Fibroblast of villous mesenchyme (primary cell): ENCODE measurements at regions not wholly inside any gene's neighbourhood (a gene's known extent, or its start where the extent isn't known, plus 50 kb on each side); places are given as distances from the start of the nearest gene placed in this dataset.
A peak's percentile ranks its signal among the peaks of the same experiment; 100 is the strongest.

Source experiments
- DNase-seq: peaks from one replicate; pipeline ENCODE4 v3.0.0-alpha.2; 2010; ENCODE audit warnings: low read depth
- H3K4me3 ChIP-seq: 2 replicates; pipeline ENCODE4 v1.5.1; 2011; ENCODE audit warnings: low read depth, mild to moderate bottlenecking, low read length
- CTCF ChIP-seq: IDR thresholded peaks from 2 replicates; pipeline ENCODE4 v1.5.1; 2012; ENCODE audit warnings: low read depth, mild to moderate bottlenecking, low read length; ENCODE audit not compliant: insufficient read depth

DNA sequence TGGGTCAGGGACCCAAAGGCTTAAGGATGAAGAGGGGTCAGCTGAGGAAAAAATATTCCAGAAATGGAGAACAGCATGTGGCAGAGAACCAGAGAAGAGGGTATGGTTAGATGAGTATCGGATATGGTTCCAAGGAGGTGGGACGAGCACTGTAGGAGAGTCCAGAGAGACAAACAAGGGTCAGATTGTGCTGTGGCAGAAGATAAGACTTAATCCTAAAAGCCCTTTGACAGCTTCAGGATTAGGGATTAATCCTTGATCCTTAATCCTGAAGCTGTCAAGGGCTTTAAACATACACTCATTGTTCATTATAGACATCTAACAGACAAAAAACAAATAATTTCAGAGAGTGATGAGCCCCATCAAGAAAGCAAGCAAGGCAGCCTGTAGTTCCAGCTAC is 124.0 kb downstream of the SPTSSA start:
- no peak for TF ChIP-seq CTCF

DNA sequence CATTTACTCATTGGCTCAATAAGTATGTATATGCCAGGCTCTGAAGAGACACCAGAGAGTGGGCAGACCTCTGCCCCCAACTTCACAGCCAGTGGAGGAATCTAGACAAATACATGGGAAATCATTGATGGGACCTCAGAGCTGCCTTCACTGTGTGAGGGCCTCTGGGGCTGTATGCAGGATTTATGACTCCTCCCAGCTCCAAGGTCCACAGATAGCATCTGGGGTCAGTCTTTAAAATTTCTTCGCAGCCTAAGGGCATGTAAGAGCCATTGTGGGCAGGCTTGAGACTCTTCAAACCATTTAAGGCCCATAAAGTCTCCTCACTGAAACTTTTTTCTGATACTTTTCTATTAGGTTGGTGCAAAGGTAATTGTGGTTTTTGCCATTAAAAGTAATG is 125.5 kb downstream of the SPTSSA start:
- DNase-seq = no peak
- H3K4me3 ChIP-seq = no peak overlapping the region
- TF ChIP-seq CTCF = no peak

More for the DNA sequence above, 124.0 kb downstream of the SPTSSA start:
- no peak for DNase-seq
- no peak overlapping the region for H3K4me3 ChIP-seq

DNA sequence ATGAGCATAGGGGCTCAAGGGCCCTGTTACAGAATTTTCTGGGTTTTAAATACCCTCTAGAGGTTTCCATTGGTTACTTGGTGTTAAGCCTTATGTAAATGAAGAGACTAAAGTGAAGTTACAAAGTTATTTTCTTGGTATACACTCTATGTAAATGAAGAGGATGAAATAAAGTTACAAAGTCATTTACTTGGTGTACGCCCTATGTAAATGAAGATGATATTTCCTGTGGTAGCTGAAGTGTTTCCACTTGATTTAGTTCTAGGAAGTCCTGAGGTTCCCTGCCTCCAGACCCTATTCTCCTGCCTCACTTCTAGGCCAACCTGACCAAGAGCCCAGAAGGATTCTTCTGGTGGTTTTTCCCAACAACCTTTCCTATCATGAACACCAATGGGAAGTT is 126.1 kb downstream of the SPTSSA start:
- TF ChIP-seq CTCF = no peak
- no peak for DNase-seq
- H3K4me3 ChIP-seq = no peak overlapping the region

GRCh38 chr14:34334329-34334728 is 127.7 kb downstream of the SPTSSA start:
- TF ChIP-seq CTCF = no peak
- no peak overlapping the region for H3K4me3 ChIP-seq
- peak; percentile 24 for DNase-seq

DNA sequence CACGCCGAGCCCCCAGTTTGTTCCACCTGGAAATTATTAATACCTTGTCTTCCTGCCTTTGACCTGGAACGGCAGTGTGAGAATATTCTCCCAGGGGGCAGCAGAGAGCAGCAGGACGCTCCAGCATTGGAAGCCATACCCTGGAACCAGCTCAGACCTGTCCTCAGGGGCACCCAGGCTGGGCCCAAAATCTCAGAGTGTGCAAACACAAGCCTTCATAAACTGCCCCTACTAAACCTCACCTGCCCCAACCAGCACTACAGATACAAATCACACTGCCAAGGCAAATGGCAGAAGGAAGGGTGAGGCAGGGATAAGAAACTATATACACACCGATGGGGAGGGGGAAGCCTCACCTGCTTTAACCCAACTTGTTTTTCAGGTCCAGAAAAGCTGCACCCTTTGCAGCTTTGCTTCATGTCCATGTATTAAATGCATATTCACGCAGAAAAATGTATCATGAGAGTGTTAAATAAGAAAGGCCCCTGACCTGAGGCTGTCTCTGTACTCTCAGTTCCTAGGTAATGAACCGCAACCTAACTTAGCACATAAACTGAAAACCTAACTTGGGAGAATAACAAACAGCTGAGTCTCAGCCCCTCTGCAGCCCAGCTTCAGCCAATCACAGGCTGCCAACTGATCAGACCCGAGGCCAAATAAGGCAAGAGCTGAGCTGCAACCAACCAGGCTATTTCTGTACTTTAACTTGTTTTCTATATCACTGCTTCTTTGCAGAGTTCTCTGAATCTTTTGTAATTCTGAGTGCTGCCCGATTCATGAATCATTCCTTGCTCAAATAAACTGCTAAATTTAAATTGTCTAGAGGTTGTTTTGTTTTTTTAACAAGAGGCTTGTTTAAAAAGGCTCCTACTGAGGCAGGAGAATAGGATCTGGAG is 130.1 kb downstream of the SPTSSA start:
- H3K4me3 ChIP-seq = no peak overlapping the region
- peak; percentile 55 for DNase-seq
- peak; percentile 90 for TF ChIP-seq CTCF

DNA sequence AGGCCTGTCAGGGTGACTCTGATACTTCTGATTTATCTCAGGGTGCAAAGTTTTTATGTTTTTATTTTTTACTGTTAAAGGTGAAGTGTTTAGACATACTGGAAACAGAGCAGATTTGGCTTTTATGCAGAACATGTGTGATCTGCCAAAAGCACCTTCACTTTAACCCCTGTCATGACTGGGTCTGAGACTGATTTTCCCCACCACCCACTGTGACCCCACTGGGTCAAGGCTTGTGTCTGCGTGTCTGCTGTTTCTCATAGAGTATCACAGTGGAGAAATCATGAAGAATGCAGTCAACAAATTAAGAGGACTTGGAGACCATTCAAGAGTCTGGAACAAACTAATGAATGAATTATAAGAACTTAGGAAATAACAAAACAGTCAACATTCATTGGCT is 131.2 kb downstream of the SPTSSA start:
- H3K4me3 ChIP-seq = no peak overlapping the region
- TF ChIP-seq CTCF = no peak
- peak; percentile 74 for DNase-seq
